Uterus (tissue), 2 donors: ENCODE measurements at regions not wholly inside any gene's neighbourhood (a gene's known extent, or its start where the extent isn't known, plus 50 kb on each side); places are given as distances from the start of the nearest gene placed in this dataset.

Experiments
- POLR2A ChIP-seq, 2 donors: fragments of 450-650 bp; IDR thresholded peaks; one replicate each; pipeline ENCODE4 v1.6.1; 2016; ENCODE audit warnings: antibody characterized with exemption in 2 of 2, mild to moderate bottlenecking in 1 of 2, moderate library complexity in 1 of 2
- TF ChIP-seq, protein P1 (sequence below), 4 experiments: fragments of 200-600 bp in 2 of 4; fragments of 450-650 bp in 2 of 4; sonication (generic) in 2 of 4; IDR thresholded peaks; one replicate each; pipeline ENCODE4 v1.5.1; 2016 to 2019; ENCODE audit warnings: antibody characterized with exemption in 4 of 4, mild to moderate bottlenecking in 2 of 4, moderate library complexity in 1 of 4

DNA sequence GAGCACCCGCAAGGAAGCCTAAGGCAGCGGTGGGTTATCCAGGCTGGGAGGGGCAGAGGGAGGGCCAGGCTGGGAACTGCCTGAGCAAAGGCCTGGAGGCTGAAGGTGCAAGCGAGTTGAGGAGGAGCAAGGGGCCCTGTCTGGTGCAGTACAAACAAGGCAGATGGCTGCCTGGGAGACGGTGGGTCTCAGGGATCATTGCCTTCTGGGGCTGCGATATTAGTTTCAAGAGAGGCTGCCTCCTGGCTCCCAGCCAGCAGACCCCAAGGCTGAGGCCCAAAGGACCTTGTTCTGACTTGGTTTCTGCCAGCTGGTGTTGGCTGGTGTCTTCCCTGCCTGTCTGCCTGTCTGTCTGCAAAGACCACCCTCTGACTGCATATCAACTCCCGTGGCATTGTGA lies 154.0 kb downstream of the IRF8 start:
- TF ChIP-seq, protein P1, sequence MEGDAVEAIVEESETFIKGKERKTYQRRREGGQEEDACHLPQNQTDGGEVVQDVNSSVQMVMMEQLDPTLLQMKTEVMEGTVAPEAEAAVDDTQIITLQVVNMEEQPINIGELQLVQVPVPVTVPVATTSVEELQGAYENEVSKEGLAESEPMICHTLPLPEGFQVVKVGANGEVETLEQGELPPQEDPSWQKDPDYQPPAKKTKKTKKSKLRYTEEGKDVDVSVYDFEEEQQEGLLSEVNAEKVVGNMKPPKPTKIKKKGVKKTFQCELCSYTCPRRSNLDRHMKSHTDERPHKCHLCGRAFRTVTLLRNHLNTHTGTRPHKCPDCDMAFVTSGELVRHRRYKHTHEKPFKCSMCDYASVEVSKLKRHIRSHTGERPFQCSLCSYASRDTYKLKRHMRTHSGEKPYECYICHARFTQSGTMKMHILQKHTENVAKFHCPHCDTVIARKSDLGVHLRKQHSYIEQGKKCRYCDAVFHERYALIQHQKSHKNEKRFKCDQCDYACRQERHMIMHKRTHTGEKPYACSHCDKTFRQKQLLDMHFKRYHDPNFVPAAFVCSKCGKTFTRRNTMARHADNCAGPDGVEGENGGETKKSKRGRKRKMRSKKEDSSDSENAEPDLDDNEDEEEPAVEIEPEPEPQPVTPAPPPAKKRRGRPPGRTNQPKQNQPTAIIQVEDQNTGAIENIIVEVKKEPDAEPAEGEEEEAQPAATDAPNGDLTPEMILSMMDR (IDR thresholded peaks at IDR 0.05): no peak
- TF ChIP-seq POLR2A (IDR thresholded peaks at IDR 0.05): no peak
